ENCODE measurements at regions not wholly inside any gene's neighbourhood (a gene's known extent, or its start where the extent isn't known, plus 50 kb on each side); places are given as distances from the start of the nearest gene placed in this dataset.

DNA sequence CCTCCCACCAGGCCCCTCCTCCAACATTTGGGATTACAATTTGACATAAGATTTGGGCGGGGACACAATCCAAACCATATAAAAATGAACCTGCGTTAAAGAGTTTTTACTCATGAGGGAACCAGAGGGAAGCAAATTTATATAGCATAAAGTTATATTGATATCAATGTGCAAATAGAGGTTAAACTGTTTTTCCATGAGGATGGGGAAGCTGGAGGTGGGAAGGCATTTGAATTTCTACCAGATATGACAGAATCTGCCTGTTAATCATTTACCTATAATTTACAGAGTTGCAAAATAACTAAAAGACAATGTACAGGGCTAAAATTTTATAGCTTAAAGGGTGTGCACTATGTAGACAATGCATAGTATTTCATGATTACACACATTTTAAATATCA is 322.0 kb upstream of the FKBP1C start:
- H3K27ac Mint-ChIP-seq (ENCODE audit: unreplicated experiment) = no peak overlapping the region
- no peak overlapping the region for H3K4me3 Mint-ChIP-seq (ENCODE audit: unreplicated experiment)
- H3K9me3 Mint-ChIP-seq (ENCODE audit: unreplicated experiment) = peaks cover 3% of the 10 kb centered on the region
- no peaks in the 10 kb centered on the region for H3K36me3 Mint-ChIP-seq (ENCODE audit: low read depth, unreplicated experiment)
- DNase-seq (ENCODE audit: low spot score) = no peak
- H3K4me1 Mint-ChIP-seq (ENCODE audit: unreplicated experiment) = no peaks in the 10 kb centered on the region
- TF ChIP-seq, protein P1, sequence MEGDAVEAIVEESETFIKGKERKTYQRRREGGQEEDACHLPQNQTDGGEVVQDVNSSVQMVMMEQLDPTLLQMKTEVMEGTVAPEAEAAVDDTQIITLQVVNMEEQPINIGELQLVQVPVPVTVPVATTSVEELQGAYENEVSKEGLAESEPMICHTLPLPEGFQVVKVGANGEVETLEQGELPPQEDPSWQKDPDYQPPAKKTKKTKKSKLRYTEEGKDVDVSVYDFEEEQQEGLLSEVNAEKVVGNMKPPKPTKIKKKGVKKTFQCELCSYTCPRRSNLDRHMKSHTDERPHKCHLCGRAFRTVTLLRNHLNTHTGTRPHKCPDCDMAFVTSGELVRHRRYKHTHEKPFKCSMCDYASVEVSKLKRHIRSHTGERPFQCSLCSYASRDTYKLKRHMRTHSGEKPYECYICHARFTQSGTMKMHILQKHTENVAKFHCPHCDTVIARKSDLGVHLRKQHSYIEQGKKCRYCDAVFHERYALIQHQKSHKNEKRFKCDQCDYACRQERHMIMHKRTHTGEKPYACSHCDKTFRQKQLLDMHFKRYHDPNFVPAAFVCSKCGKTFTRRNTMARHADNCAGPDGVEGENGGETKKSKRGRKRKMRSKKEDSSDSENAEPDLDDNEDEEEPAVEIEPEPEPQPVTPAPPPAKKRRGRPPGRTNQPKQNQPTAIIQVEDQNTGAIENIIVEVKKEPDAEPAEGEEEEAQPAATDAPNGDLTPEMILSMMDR (IDR thresholded peaks at IDR 0.05; ENCODE audit: unreplicated experiment) = no peak
- no peaks in the 10 kb centered on the region for H3K27me3 Mint-ChIP-seq (ENCODE audit: unreplicated experiment)

DNA sequence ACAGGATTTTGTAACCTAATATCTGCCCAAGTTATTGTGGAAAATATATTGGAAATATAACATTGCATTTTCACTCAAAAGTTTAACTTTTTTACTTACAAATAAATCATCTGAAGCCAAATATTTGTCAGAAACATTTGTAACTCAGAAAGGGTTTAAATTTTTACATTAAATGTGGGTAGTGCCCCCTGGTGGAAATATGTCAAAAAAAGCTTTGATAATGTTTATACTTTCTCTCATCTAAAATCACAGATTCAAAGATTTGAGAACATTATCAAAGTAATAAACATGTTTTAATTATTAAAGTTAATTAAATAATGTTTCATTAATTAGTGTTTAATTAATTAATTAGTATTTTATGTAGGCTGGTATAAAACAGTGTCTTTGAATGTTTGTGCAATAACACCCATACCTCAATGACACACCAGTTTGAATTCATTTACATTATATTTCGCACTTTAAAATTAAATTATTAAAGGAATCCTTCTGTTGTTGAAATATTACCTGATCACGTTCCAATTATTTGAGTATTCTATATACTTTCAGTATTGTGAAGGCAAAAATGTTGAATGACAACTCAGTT is 320.1 kb upstream of the FKBP1C start:
- TF ChIP-seq, protein P1 (IDR thresholded peaks at IDR 0.05; ENCODE audit: unreplicated experiment) = peak; percentile 85
- H3K4me1 Mint-ChIP-seq (ENCODE audit: unreplicated experiment) = no peaks in the 10 kb centered on the region
- H3K9me3 Mint-ChIP-seq (ENCODE audit: unreplicated experiment) = peaks cover 3% of the 10 kb centered on the region
- no peak for DNase-seq (ENCODE audit: low spot score)
- H3K27me3 Mint-ChIP-seq (ENCODE audit: unreplicated experiment) = no peaks in the 10 kb centered on the region
- H3K27ac Mint-ChIP-seq (ENCODE audit: unreplicated experiment) = no peak overlapping the region
- H3K4me3 Mint-ChIP-seq (ENCODE audit: unreplicated experiment) = no peak overlapping the region
- no peaks in the 10 kb centered on the region for H3K36me3 Mint-ChIP-seq (ENCODE audit: low read depth, unreplicated experiment)

DNA sequence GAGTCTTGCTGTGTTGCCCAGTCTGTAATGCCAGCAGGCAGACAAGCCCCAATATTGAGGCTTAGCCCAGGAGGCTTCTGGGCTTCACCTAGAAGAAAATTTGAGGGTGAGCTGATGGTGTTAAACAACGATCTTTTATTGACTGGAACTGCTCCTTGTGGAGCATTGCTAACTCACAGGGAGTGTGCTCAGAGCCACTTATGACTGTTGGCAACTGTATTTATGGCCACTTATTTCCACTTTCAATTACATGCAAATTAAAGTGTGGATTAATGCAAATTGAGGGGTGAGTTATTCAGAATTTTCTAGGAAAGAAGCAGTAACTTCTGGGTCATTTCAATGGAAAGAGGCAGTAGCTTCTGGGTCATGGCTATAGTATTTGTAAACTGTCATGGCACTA is 317.2 kb upstream of the FKBP1C start:
- no peaks in the 10 kb centered on the region for H3K27me3 Mint-ChIP-seq (ENCODE audit: unreplicated experiment)
- TF ChIP-seq, protein P1 (IDR thresholded peaks at IDR 0.05; ENCODE audit: unreplicated experiment) = no peak
- H3K36me3 Mint-ChIP-seq (ENCODE audit: low read depth, unreplicated experiment) = no peaks in the 10 kb centered on the region
- no peak overlapping the region for H3K27ac Mint-ChIP-seq (ENCODE audit: unreplicated experiment)
- H3K9me3 Mint-ChIP-seq (ENCODE audit: unreplicated experiment) = no peaks in the 10 kb centered on the region
- DNase-seq (ENCODE audit: low spot score) = no peak
- no peak overlapping the region for H3K4me3 Mint-ChIP-seq (ENCODE audit: unreplicated experiment)
- H3K4me1 Mint-ChIP-seq (ENCODE audit: unreplicated experiment) = no peaks in the 10 kb centered on the region

DNA sequence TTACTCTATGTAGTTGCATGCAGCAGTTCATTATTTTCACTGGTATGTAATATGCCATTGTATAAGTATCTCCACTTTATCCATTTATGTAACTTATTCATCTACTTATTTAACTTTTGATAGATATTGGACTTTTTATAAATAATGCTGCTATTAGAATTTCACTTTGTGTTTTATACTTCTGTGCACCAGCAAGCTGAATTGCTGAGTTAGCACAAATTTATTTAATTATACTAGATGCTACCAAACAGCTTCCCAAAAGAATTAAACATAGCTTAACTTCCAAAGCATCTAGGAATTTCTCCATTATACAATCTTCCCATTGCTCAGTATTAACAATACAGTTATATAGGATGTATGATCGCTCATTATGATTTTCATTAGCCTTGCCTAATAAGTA is 308.0 kb upstream of the FKBP1C start:
- DNase-seq (ENCODE audit: low spot score) = no peak
- no peaks in the 10 kb centered on the region for H3K27me3 Mint-ChIP-seq (ENCODE audit: unreplicated experiment)
- H3K9me3 Mint-ChIP-seq (ENCODE audit: unreplicated experiment) = no peaks in the 10 kb centered on the region
- no peak overlapping the region for H3K4me3 Mint-ChIP-seq (ENCODE audit: unreplicated experiment)
- no peaks in the 10 kb centered on the region for H3K4me1 Mint-ChIP-seq (ENCODE audit: unreplicated experiment)
- H3K27ac Mint-ChIP-seq (ENCODE audit: unreplicated experiment) = no peak overlapping the region
- no peaks in the 10 kb centered on the region for H3K36me3 Mint-ChIP-seq (ENCODE audit: low read depth, unreplicated experiment)
- TF ChIP-seq, protein P1 (IDR thresholded peaks at IDR 0.05; ENCODE audit: unreplicated experiment) = no peak

DNA sequence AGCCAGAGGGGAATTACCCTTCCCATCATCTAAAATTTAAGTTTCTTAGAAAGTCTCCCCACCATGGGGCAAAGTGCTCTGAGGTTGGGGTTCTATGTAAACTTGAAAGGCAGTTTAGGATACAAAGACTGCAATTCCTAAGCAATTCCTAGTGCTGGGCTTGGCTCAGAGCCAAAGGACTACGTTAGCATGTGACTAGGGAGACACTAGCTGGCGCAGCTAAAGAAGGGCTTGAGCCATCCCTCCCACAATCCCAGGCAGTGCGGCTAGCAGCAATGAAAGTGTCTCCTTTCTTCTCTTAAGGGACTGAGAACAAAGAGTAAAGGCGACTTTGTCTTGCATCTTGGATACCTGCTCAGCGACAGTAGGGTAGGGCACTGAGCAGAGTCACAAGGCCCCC is 306.6 kb upstream of the FKBP1C start:
- H3K9me3 Mint-ChIP-seq (ENCODE audit: unreplicated experiment) = no peaks in the 10 kb centered on the region
- no peak overlapping the region for H3K4me3 Mint-ChIP-seq (ENCODE audit: unreplicated experiment)
- H3K27me3 Mint-ChIP-seq (ENCODE audit: unreplicated experiment) = peaks cover 1% of the 10 kb centered on the region
- no peak for DNase-seq (ENCODE audit: low spot score)
- no peak overlapping the region for H3K27ac Mint-ChIP-seq (ENCODE audit: unreplicated experiment)
- TF ChIP-seq, protein P1 (IDR thresholded peaks at IDR 0.05; ENCODE audit: unreplicated experiment) = no peak
- no peaks in the 10 kb centered on the region for H3K4me1 Mint-ChIP-seq (ENCODE audit: unreplicated experiment)
- no peaks in the 10 kb centered on the region for H3K36me3 Mint-ChIP-seq (ENCODE audit: low read depth, unreplicated experiment)
